OCI-LY3 (cell line): ENCODE measurements at regions not wholly inside any gene's neighbourhood (a gene's known extent, or its start where the extent isn't known, plus 50 kb on each side); places are given as distances from the start of the nearest gene placed in this dataset.

ENCODE experiments used
- H2AFZ ChIP-seq: fragments of 200-600, 300-600 bp; shearing (Covaris generic); 2 replicates; pipeline ENCODE4 v1.6.0; 2014; ENCODE audit warnings: antibody characterized with exemption, low read depth, low read length
- H3K27ac ChIP-seq: fragments of 200-600, 300-600 bp; sonication (generic); 2 replicates; pipeline ENCODE4 v1.5.1; 2014; ENCODE audit warnings: mild to moderate bottlenecking, low read length, moderate library complexity, mixed read lengths
- H3K27me3 ChIP-seq: fragments of 200-600, 300-600 bp; sonication (generic); 2 replicates; pipeline ENCODE4 v1.6.1; 2014; ENCODE audit warnings: low read depth, low read length, mixed read lengths
- H3K36me3 ChIP-seq: fragments of 200-600, 300-600 bp; sonication (generic); replicated peaks from 2 replicates; pipeline ENCODE3; 2014; ENCODE audit warnings: low read depth, low read length, mixed read lengths
- H3K4me1 ChIP-seq: fragments of 300-600, 200-600 bp; sonication (generic); 2 replicates; pipeline ENCODE4 v1.6.1; 2014; ENCODE audit warnings: low read length, mixed read lengths
- H3K4me2 ChIP-seq: fragments of 200-600, 300-600 bp; sonication (generic); 2 replicates; pipeline ENCODE4 v1.6.1; 2014; ENCODE audit warnings: low read length, mixed read lengths
- H3K4me3 ChIP-seq: fragments of 300-600, 200-600 bp; sonication (generic); 2 replicates; pipeline ENCODE4 v1.5.1; 2014; ENCODE audit warnings: antibody characterized with exemption, mild to moderate bottlenecking, low read length, moderate library complexity
- H3K79me2 ChIP-seq: fragments of 300-600, 200-600 bp; shearing (Covaris generic); 2 replicates; pipeline ENCODE4 v1.6.1; 2014; ENCODE audit warnings: mild to moderate bottlenecking, low read length, mixed read lengths
- H3K9ac ChIP-seq: fragments of 300-600, 200-600 bp; shearing (Covaris generic); 2 replicates; pipeline ENCODE4 v1.6.0; 2014; ENCODE audit warnings: mild to moderate bottlenecking, low read length, moderate library complexity
- H3K9me3 ChIP-seq: fragments of 200-600, 300-600 bp; shearing (Covaris generic); 2 replicates; pipeline ENCODE4 v1.6.1; 2014; ENCODE audit warnings: low read length, mixed read lengths; ENCODE audit not compliant: insufficient read depth
- H4K20me1 ChIP-seq: fragments of 200-600, 300-600 bp; sonication (generic); 2 replicates; pipeline ENCODE4 v1.6.1; 2016; ENCODE audit warnings: low read length, mixed read lengths; ENCODE audit not compliant: insufficient read depth
- CTCF ChIP-seq: fragments of 200-600, 300-600 bp; sonication (generic); IDR thresholded peaks from 2 replicates; pipeline ENCODE4 v1.5.1; 2014; ENCODE audit warnings: antibody characterized with exemption, low read length, low read depth
- EZH2phosphoT487 ChIP-seq: fragments of 200-600 bp; shearing (Covaris generic); IDR thresholded peaks from 2 replicates; pipeline ENCODE4 v1.6.1; 2018; ENCODE audit warnings: antibody characterized with exemption, mixed run types, low read depth

DNA sequence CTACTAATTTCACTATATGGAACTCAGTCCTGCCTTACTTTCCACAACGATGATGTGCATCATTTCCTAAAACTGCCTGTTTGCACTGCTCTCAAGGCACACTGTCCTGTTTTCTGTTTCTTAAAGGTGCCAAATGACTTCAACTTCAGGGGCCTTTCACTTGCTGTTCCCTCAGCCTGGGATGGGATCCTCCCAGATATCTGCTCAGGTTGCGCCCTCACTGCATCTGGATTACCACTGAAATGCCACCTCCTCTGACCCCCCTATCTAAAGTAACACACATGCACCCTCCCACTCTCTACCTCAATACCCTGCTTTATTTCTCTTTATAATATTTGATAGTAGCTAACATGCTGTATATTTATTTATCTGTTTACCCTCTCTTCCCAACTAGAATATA lies 123.8 kb upstream of the CMC1 start:
- TF ChIP-seq CTCF: no peak
- TF ChIP-seq EZH2phosphoT487: no peak
- Histone ChIP-seq H3K4me1 (no peaks in the 10 kb centered on the region), H3K36me3 (no peaks in the 10 kb centered on the region), H3K27me3 (no peaks in the 10 kb centered on the region), H3K4me2 (no peak overlapping the region), H2AFZ (no peak overlapping the region), H3K4me3 (no peak overlapping the region), H3K9me3 (no peaks in the 10 kb centered on the region), H3K27ac (no peak overlapping the region), H3K9ac (no peak overlapping the region), H4K20me1 (no peaks in the 10 kb centered on the region), H3K79me2 (no peaks in the 10 kb centered on the region)

DNA sequence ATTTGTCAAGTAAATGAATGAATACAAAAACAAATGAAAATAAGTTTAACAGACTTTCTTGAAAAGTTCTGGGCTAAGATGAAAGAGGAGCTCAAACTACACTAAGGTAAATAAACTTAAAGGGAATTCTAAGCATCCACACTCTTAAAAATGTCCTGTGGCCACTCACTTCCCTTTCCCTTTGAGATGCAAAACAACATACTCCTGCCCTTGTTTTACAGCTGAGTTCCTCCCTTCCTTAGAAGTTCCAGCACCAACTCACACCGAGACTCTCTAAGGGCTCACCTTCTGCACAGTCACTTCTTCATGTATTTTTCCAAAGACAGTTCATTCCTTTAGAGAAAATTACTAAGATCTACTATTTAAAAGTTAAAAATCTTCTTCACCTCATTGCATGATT lies 123.3 kb upstream of the CMC1 start:
- Histone ChIP-seq H3K27me3 (no peaks in the 10 kb centered on the region), H3K4me3 (no peak overlapping the region), H3K79me2 (no peaks in the 10 kb centered on the region), H3K36me3 (no peaks in the 10 kb centered on the region), H3K27ac (no peak overlapping the region), H4K20me1 (no peaks in the 10 kb centered on the region), H2AFZ (no peak overlapping the region), H3K4me1 (no peaks in the 10 kb centered on the region), H3K9ac (no peak overlapping the region), H3K9me3 (no peaks in the 10 kb centered on the region), H3K4me2 (no peak overlapping the region)
- TF ChIP-seq EZH2phosphoT487: no peak
- TF ChIP-seq CTCF: no peak

DNA sequence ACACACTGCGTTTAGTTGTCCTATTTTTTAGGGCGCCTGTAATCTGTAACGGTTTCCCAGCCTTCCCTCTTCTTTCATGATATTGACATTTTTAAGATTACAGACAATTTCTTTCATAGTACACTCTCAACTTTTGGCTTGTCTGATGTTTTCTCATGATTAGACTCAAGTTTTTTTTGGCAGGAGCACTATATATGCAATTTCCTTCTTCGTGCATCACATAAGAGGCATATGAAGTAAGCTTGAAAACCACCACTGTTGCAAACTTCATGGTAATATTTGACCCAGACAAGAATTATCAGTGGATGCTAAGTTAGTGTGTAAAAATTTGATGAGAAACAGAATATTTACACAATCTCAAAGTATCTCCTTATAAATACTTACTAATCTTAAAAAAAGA lies 119.2 kb upstream of the CMC1 start:
- no peak overlapping the region for H3K4me3 ChIP-seq
- H3K4me2 ChIP-seq: no peak overlapping the region
- no peak overlapping the region for H2AFZ ChIP-seq
- H4K20me1 ChIP-seq: no peaks in the 10 kb centered on the region
- H3K27me3 ChIP-seq: no peaks in the 10 kb centered on the region
- no peaks in the 10 kb centered on the region for H3K9me3 ChIP-seq
- no peaks in the 10 kb centered on the region for H3K79me2 ChIP-seq
- no peak for TF ChIP-seq EZH2phosphoT487
- TF ChIP-seq CTCF: no peak
- no peak overlapping the region for H3K27ac ChIP-seq
- no peaks in the 10 kb centered on the region for H3K36me3 ChIP-seq
- H3K9ac ChIP-seq: no peak overlapping the region
- peaks cover 16% of the 10 kb centered on the region for H3K4me1 ChIP-seq

DNA sequence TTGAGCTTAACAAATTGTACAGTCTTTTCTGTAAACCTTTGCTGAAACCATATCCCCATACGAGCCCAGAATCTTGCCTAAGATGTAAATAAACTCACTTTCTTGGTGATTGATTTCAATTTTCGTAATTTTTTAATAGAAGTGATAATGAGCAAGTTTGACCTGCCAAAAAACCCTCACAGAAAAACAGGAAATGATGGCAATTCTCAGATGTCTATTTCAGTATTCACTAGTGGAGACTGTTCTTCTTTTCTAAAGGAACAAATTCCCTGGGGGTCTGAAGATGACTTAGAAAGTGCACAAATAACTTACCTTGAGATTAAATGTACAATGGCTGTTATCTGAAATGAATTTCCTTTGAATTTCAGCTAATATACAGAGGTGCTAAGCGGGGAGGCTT lies 116.5 kb upstream of the CMC1 start:
- H3K4me2 ChIP-seq: peak overlapping the region; percentile 51
- TF ChIP-seq EZH2phosphoT487 (no peak), CTCF (no peak)
- no peaks in the 10 kb centered on the region for H4K20me1 ChIP-seq
- H3K4me3 ChIP-seq: peak overlapping the region; percentile 7; the same call in 1 of the 2 replicates
- H3K36me3 ChIP-seq: no peaks in the 10 kb centered on the region
- H3K27me3 ChIP-seq: no peaks in the 10 kb centered on the region
- H2AFZ ChIP-seq: peak overlapping the region; percentile 48
- H3K79me2 ChIP-seq: no peaks in the 10 kb centered on the region
- peak overlapping the region; percentile 10; the same call in 1 of the 2 replicates for H3K27ac ChIP-seq
- H3K9me3 ChIP-seq: no peaks in the 10 kb centered on the region
- peaks cover 17% of the 10 kb centered on the region for H3K4me1 ChIP-seq
- H3K9ac ChIP-seq: no peak overlapping the region
